PC-9 (cell line): ENCODE measurements at regions not wholly inside any gene's neighbourhood (a gene's known extent, or its start where the extent isn't known, plus 50 kb on each side); places are given as distances from the start of the nearest gene placed in this dataset.

Source experiments
- CTCF ChIP-seq: fragments of 200-600 bp; sonication (generic); conservative IDR thresholded peaks from 2 replicates; pipeline ENCODE4 v1.6.1; 2017; ENCODE audit warnings: mixed run types, antibody characterized with exemption, mild to moderate bottlenecking, moderate library complexity
- EZH2 ChIP-seq: fragments of 200-600 bp; sonication (generic); IDR thresholded peaks from 2 replicates; pipeline ENCODE4 v1.8.0; 2017; ENCODE audit warnings: antibody characterized with exemption, low read depth

- TF ChIP-seq CTCF (no peak), EZH2 (no peak)
Observed at GRCh38 chr16:73792199-73793020, 504.2 kb upstream of the PSMD7 start.
